GM12865 (cell line): ENCODE measurements at regions not wholly inside any gene's neighbourhood (a gene's known extent, or its start where the extent isn't known, plus 50 kb on each side); places are given as distances from the start of the nearest gene placed in this dataset.

Experiments used
- DNase-seq: peaks from one replicate; pipeline ENCODE4 v3.0.0; 2010; ENCODE audit warnings: low read depth
- H3K4me3 ChIP-seq: 2 replicates; pipeline ENCODE4 v1.5.1; 2011; ENCODE audit warnings: mild to moderate bottlenecking, low read depth, low read length, control low read depth
- CTCF ChIP-seq: IDR thresholded peaks from 2 replicates; pipeline ENCODE4 v1.5.1; 2011; ENCODE audit warnings: low read length, control low read depth, low read depth, inconsistent platforms; ENCODE audit not compliant: insufficient read depth; ENCODE audit errors: missing control alignments

- no peak for TF ChIP-seq CTCF
- no peak overlapping the region for H3K4me3 ChIP-seq
- no peak for DNase-seq
Measured at GRCh38 chr21:14874379-14874778, 190.4 kb downstream of the NRIP1 start.

- no peak for TF ChIP-seq CTCF
- DNase-seq = no peak
Measured at GRCh38 chr21:14871861-14872260, 192.9 kb downstream of the NRIP1 start.

DNA sequence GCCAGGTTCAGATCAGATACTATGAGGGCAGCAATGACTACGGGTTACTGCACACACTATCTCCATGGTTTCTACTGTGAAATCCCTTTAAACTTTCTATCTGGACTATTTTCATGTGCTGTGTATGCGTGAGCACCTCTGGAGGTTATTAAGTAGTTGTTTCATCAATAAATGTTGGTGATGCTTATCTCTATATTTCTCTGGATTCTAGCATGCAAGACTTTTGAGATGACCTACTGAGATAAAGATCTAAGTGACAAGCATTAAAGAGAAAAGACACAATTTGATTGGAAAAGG is 194.0 kb downstream of the NRIP1 start:
- no peak overlapping the region for H3K4me3 ChIP-seq
- no peak for DNase-seq
- no peak for TF ChIP-seq CTCF

More at GRCh38 chr21:14871861-14872260, 192.9 kb downstream of the NRIP1 start:
- no peak overlapping the region for H3K4me3 ChIP-seq

DNA sequence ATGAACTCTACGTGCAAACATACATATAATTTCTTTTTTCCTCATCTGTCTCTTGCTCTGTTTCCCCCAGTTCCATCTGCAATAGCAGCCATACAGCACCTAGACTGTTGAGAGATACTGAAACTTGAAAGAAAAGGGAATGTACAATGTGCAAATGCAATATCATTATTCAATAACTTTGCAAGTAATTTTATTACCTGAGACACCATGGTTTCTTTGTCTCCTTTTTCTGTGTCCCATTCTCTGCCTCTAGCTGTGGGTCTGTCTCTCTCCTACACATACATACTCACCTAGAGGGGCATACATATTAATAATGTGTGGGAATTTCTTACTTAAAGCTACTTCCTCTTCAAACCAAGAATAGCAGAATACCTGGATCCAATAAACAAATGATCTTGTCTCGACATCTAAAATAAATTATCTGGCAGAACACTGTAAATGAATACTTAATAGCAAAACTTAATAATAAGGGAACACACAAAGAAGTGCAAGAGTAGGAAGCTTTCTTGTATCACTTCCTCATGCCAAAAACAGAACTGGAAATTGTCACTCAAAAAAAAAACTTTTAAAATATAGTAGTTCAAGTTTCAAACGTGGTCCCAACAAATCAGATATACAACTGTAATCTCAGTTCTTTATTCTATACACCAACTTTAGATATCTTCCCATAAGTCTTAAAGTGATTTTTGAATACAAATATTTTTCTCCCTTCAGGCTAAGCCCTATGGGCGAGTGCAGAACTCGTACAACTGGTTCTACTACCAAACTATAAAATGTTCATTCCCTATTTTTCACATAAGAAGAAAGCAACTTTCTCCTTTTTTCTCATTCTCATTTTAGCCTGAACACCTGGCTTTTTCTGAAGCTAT is 194.6 kb downstream of the NRIP1 start:
- TF ChIP-seq CTCF = no peak
- H3K4me3 ChIP-seq = no peak overlapping the region
- DNase-seq = no peak

DNA sequence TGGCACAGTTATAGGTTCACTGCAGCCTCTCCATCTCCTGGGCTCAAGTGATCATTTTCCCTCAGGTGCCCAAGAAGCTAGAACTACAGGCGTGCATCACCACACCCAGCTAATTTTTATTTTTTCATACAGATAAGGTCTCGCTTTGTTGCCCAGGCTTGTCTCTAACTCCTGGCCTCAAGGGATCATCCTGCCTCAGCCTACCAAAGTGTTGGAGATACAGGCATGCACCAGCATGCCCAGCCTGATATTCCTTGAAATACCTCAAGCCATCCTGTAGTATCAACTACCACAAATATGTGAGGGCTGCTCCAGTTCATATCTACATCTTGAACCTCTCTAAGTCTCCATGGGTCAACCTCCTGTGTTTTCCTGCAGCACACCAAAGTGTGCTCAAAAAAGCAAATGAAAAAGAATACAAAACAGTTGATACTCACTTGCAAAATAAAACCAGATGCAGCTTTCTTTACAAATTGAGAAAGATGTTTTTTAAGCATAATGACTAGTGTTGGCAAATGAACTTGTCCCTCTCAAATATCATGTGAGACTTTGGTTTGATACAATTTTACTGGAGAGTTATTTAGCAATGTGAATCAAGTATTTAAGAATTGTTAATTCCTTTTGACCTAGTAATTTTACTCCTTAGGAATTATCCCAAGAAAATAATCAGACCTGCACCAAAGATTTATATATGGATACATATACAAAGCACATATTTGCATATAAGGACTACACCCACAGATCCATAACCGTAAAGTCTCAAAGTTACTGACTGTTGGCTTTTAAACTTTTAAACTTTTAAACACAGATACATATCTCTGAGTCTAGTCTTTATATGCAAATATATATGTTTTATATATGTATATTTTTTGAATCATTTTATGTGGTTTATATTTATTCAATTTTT is 197.7 kb downstream of the NRIP1 start:
- no peak for TF ChIP-seq CTCF
- no peak for DNase-seq
- no peak overlapping the region for H3K4me3 ChIP-seq

- peak; percentile 70 for TF ChIP-seq CTCF
- H3K4me3 ChIP-seq = no peak overlapping the region
- DNase-seq = peak; percentile 67
Measured at GRCh38 chr21:14864211-14865021, 200.4 kb downstream of the NRIP1 start.
